ENCODE measurements at regions not wholly inside any gene's neighbourhood (a gene's known extent, or its start where the extent isn't known, plus 50 kb on each side); places are given as distances from the start of the nearest gene placed in this dataset.
"Not testable (repeated sequence)": the region's sequence is repeated elsewhere in the genome, so short reads cannot be mapped to it uniquely, and the experiment has no call there.

DNA sequence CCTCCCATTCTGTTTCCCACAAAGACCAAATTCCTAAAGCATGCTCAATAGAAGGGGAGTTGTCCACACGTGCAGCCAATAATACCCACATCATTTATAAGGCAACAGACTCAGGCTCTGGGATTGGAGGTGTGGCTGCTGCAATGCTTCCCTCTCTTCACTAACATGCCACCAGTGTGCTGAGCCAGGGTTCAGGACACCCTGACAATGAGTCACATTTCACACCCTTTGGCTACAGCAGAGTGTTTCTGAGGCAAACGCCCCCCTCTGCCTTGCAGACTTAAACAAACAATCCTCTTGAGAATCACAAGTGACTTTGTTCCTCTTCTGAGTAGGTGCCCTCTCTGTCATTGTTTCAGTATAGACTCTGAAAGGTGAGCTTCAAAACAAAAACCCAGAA, 189.3 kb upstream of the TLE4 start:
- DNase-seq (ENCODE audit: low read depth in 2 of 2) = no peak

DNA sequence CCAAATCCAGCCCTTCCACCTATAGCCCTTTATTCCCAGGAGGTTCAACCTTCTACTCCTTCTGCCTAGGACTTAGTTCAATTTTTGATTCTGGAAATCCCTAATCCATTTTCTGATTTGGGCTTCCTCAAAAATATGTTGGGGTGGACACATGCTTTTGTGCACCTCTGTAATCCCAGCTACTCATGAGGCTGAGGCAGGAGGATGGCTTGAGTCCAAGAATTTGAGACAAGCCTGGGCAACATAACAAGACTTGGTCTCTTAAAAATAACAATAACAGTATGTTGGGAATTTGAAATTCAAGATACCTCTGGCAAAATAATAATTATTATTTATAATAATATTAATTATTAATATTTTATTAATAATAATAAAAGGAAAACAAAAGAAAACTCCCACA, 188.7 kb upstream of the TLE4 start:
- DNase-seq (ENCODE audit: low read depth in 2 of 2) = no peak

DNA sequence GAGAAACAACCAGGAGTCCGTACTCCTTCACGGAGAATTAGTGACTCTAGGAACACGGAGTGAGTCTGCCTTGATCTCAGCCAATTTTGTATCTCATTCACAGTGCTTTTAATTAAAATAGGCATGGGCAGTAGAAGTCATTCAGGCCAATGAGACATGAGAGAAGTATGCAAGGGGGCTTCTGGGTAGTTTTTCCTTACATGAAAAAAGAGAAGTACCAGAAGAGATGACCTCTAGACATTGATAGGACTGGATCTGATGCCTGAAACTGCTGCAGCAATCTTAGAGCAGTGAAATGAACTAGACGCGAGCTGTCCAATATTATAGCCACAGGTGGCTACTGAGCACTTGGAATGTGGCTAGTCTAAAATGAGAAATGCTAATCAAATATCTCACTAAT, 187.7 kb upstream of the TLE4 start:
- no peak for DNase-seq (ENCODE audit: low read depth in 2 of 2)

- no peak for DNase-seq (ENCODE audit: low read depth in 2 of 2)
These were observed 187.3 kb upstream of the TLE4 start for GRCh38 chr9:79384501-79384900.

DNA sequence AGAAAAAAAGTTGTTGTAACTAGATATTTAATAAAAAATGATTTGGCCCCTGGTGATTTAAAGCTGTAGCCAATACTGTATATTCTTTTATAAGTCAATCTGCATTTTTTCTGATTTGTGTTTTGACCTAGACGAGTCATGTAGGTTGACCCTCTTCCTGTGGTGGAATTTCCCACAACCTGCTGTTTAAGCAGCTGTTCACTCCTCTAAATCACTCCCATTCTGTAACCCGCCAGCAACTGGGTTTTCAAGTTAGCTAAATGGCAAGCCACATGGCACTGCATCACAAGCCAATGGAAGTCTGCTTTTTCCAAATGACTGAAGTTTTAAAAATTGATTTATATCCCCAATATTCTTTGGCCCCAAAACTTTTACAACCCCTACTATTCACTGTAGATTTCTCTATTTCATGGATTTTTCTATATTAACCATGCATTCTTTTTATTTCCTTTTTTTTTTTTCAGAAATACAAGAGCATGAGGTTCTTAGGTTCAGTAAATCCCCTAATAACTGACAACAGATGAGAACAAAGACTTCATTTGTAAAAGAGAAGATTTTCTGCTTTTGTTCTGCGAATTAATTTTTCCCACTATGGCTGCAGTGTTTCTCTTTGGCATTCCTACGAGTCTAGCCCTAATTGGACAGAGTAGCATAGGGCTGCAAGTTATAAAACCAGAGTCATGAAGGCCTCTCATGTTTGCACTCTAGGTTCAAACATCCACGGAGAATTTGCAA, 184.5 kb upstream of the TLE4 start:
- no peak for DNase-seq (ENCODE audit: low read depth in 2 of 2)

- DNase-seq (ENCODE audit: low read depth in 2 of 2) = no peak
These were observed 181.6 kb upstream of the TLE4 start for GRCh38 chr9:79390077-79390698.

- no peak for DNase-seq (ENCODE audit: low read depth in 2 of 2)
These were observed 180.7 kb upstream of the TLE4 start for GRCh38 chr9:79390781-79391770.

DNA sequence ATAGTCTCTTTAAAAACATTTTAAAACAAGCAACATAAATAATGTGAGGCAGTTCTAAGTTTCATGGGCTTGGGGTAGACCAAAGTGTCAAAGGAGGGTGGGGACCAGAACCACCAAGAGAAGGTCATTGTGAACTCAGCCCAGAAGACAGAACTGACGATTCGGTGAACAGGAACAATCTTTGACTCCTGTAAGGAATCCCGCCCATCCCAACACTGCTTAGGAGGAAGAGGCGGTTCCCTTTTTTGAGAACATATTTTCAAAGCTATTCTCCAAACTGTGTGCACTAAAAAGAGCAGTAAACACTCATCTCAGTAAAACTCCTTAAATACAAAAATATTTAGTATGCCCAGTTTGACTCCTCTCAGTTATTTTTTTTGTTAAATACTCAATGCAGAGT, 176.5 kb upstream of the TLE4 start:
- no peak for DNase-seq (ENCODE audit: low read depth in 2 of 2)

GRCh38 chr9:79395755-79396154, 176.0 kb upstream of the TLE4 start:
- no peak for DNase-seq (ENCODE audit: low read depth in 2 of 2)

GRCh38 chr9:79396168-79396567, 175.6 kb upstream of the TLE4 start:
- DNase-seq (ENCODE audit: low read depth in 2 of 2) = no peak

GRCh38 chr9:79403495-79403894, 168.3 kb upstream of the TLE4 start:
- DNase-seq (ENCODE audit: low read depth in 2 of 2) = no peak

DNA sequence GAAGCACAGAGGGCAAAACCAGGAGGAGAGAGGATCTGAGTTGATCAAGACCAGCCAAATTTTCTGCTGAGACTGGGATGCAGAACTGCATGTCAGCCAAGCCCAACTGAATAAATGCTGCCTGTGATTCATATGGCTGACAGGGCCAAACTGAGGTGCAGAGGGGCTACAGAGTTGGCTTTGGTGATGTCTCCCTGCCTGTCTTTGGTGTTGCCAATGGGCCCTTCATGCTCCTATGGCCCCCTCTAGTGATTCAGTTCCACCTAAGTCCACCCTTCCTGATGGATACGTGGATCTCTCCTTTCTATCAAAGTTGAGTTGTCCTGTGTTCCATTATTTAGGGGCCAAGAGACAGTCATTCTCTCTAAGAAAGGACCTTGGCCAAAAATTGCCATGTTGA, 163.6 kb upstream of the TLE4 start:
- no peak for DNase-seq (ENCODE audit: low read depth in 2 of 2)

DNA sequence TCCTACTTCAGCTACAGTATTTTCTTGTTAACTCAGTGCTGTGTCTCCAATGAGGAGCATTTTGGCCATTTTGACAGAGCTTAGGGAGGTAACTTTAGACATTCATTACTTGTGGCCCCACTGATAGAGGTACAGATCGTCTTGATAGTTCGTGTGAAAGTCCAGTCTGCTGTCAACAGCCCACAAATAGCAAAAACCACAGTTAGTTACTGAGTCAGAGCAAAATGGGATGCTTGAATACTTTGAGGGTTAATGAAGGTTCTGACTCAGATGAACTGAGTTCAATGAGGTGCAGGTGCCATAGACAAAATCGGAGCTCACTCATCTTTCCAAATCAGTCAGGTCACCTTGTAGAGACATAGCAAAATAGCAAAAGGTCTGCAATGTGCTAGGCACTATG, 163.1 kb upstream of the TLE4 start:
- no peak for DNase-seq (ENCODE audit: low read depth in 2 of 2)

DNA sequence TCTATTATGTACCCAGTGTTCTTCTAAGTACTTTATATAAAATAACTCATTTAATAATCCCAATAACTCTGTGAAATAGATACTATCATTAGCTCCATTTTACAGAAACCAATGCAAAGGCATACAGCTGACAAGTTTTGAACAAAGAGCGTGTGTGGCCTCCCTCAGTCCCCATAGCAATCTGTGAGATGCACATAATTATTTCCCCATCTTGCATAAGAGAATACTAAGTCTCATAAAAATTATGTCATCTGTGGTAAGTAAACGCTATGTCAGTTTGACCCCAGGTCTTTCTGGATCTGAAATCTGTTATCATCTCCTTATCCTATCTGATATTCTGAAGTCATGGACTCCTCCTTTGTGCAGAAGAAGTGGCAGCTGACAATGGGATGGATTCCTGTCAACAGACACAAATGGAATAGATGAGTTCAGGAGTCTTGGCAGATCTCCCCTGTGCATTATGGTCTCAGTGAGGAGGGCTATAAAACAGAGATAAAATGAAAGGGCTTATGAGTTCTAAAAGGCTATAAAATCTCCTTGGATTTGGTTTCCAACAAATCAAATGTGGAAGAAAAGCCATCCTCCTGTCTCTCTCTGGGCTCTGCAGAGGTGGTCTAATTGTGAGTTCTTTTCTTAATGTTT, 162.5 kb upstream of the TLE4 start:
- DNase-seq (ENCODE audit: low read depth in 2 of 2) = no peak

- DNase-seq (ENCODE audit: low read depth in 2 of 2) = no peak
These were observed 145.9 kb upstream of the TLE4 start for GRCh38 chr9:79425840-79426239.

- DNase-seq (ENCODE audit: low read depth in 2 of 2) = no peak
These were observed 143.3 kb upstream of the TLE4 start for GRCh38 chr9:79428422-79428821.

DNA sequence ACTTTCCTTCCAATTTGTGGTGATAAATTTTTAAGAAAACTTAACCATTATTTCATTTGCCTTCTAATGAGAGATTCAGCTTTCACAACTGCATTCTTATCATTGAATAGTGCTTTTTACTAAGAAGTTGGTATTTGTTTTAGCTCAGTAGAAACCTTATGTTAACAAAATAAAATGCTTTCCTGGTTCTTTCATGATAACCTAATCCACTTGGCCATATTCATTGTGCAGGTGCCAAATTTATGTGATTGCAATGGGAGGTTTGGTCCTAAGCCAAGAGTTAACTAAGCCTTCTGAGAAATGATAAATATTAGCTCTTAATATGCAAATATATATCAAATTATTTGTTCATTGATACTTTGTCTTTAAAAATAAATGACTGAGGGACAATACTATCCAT, 141.1 kb upstream of the TLE4 start:
- no peak for DNase-seq (ENCODE audit: low read depth in 2 of 2)

DNA sequence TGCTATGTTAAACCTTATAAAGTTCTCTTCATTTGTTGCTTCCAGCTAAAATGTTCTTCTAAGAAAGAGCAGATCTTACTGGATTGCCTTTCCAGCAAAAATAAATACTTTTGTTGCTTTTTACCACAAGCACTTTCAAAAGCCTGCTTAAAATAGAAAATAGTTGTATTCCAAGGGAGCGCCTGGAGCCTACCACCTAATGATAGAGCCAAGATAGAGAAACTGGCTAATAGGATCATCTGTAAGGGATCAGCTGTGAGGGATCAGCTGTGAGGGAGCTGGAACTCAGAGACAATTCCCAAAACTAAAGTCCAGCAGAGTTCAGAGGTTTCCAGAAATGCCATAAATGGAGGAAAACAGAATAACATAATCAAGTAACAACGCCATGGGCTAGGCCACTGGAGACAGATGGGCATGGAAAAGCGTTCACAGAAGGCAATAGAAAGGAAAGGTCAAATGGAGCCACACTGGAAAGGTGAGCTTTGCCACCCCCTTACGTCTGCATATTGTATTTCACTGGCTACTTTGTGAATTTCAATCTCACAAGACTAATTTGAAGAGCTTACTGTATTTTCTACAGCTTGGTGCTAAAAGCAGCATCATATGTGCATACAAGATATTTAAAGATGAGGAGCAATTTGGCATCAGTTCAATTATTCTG, 140.6 kb upstream of the TLE4 start:
- DNase-seq (ENCODE audit: low read depth in 2 of 2) = no peak

DNA sequence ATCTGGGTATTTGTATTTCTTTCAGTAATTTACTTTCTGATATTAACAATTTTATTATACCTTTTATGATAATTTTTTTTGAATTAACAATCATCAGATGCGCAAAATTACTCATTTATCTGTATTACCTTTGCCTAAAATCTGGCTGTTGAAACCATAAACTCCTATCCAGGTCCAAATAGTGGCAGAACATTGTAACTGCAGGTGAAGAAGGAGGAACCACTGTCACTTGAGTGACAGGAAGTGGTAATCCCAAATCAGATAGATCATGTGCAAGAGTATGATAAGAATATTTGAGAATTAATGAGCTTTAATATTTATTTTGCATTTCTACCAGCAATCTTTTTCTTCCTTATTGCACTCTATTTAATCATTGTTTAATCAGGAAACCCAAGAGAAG, 139.3 kb upstream of the TLE4 start:
- no peak for DNase-seq (ENCODE audit: low read depth in 2 of 2)

DNA sequence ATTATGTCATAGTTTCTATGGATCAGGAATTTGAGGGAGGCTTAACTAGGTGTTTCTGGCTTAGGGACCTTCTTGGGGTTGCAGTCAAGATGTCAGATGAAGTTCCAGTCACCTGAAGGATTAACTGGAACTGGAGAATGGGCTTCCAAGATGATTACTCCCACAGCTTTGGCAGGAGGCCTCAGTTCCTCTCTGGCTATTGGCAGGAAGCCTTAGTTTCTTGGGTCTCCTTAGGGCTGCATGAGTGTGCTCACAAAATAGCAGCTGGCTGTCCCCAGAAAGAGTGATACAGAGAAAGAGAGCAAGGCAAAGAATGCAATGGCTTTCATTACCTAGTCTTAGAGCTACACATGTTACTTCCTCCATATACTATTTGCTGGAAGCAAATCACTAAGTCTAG, 138.1 kb upstream of the TLE4 start:
- no peak for DNase-seq (ENCODE audit: low read depth in 2 of 2)

GRCh38 chr9:79439221-79439620, 132.5 kb upstream of the TLE4 start:
- not testable (repeated sequence) for DNase-seq (ENCODE audit: low read depth in 2 of 2)

Measured in stimulated activated CD4-positive, alpha-beta T cell treated with anti-CD3 and anti-CD28 coated beads, Interleukin-1b, Interleukin-23, amount 100 ng/mL, for 4 hours (primary cell).